ENCODE measurements at regions not wholly inside any gene's neighbourhood (a gene's known extent, or its start where the extent isn't known, plus 50 kb on each side); places are given as distances from the start of the nearest gene placed in this dataset.
"Not testable (repeated sequence)": the region's sequence is repeated elsewhere in the genome, so short reads cannot be mapped to it uniquely, and the experiment has no call there.

DNA sequence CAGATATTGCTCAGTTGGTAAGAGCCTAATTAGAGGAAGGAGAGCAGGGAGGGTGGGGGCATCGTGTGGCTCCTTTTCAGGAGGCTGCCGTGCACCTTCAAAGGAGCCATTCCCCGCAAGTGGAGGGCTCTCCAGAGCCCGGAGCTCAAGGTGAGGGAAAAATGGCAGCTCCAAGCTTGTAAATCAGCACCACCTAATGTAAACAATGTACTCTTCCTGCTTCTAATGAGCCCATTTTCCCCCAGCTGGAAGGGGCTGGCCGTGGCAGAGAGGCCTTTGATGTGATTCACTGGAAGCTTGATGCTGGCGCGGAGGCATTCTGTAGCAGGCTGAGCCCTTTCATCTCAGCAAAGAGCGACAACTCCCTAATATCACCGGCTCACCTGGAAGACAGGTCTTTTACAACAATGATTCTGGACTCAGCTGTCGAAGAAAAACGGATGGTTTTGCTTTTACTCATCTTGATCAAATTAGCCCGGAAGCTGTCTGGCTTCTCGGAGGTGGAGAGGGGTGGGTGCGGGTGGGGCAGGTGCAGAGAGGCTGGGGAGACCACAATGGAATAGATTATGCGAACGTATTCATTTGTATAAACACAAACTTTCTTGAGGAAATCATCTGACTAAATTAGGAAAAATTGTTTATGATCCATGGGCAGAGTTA, 112.5 kb downstream of the RRAGC start:
- no peak for DNase-seq

DNA sequence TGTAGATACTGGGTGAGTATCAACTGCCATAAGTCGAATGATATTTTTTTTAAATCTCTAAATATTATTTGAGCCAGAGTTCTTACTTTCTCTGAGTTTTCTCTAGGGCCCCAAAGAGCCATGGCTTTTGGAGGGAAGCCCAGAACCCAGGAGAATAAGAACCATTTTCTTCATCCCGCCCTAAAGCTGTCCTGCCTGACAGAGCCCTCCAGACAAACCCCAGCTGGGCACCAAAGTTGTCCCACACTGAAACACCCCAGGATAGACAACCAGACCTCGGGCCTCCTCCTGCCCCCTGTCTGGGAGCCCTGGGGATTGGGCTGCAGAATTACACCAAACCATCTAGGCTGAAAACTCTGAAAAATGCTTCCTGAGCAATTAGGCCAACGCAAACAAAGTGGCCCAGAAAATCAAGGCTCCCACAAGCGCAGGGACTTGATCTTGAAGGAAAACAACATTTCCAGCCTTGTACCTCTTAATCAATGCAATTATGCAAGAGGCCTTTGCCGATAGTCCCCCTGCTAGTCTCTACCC, 113.1 kb downstream of the RRAGC start:
- no peak for DNase-seq

DNA sequence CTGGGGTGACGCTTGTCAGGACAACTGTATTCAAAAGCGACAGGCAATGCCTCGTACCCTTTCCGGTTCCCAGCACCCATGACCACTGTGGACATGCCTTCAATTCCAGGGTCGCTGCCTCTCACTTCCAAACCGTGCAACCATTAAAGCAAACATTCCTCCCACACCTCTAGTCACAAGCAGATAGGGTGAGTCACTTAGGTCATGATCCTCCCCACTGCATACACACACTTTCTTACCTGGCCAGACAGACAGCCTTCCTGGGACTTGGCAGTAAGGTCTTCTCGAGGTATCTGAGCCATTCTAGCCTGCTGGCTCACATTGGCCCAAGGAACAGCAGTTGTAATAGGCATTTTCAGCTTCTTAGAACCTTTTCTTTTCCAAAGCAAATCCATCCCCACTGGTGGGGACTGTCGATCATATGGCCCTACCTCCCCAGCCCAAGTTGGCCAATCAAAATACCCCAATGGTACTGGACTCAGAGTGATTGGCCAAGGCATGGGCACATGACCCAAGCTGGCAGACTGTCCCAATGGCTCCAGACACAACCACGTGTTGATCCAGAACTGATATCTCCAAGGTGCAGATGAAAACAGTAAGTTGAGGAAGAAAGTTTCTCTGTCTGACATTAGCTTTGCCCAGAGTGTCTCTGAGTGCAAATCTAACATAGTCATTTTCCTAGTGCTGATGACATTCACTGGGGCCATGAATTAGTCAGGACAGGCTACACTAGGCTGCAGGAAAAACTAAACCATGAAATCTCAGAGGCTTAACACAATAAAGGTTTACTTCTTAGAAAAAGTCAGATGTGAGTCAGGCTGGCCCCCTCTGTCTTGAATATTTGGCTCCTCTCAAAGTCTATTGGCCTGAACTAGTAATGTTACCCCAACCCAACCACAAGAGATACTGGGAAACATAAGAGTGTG, 113.8 kb downstream of the RRAGC start:
- DNase-seq = no peak

DNA sequence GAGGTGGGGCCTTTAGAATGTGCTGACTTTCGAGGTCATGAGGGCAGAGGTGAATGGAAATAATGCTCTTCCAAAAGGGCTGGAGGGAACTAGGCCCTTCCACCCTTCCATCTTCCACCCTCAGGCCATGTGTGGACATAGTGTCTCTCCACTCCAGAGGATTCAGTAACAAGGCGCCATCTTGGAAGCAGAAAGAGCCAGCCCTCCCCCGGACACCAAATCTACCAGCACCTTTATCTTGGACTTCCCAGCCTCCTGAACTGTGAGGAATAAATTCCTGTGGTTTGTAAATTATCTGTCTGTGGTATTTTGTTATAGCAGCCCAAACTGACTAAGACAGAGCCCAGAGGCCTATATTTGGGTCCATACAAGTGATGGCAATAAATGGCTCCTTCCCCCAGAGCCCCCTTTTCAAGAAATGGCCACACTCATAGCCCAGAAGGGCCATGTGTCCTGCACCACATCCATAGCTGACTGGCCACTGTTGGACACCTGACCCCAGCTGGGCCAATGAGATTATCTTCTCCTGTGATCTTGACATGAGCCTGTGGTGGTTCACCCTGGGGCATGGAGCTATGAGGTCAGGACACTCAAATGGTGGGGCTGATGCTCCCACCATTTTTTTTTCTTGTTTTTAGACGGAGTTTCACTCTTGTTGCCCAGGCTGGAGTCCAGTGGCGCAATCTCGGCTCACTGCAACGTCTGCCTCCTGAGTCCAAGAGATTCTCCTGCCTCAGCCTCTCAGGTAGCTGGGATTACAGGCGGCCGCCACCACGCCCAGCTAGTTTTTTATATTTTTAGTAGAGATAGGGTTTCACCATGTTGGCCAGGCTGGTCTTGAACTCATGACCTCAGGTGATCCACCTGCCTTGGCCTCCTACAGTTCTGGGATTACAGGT, 114.9 kb downstream of the RRAGC start:
- DNase-seq = no peak

DNA sequence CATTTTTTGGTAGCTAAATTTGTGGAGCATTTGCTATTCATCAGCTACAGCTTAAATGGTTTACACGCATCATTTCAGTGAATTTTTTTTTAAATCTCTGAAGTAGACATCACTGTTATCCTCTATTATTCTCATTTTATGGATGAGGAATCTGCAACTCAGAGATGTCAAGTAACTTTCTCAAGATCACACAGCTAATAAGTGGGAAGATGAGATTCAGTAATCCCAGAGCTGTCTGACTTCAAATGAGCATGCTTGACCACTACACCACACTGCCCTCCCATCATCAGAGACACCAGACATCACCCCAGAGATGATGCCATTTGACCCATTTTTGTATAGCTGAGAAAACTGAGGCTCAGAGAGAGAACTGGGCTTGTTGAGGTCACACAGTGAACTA, 116.4 kb downstream of the RRAGC start:
- no peak for DNase-seq

DNA sequence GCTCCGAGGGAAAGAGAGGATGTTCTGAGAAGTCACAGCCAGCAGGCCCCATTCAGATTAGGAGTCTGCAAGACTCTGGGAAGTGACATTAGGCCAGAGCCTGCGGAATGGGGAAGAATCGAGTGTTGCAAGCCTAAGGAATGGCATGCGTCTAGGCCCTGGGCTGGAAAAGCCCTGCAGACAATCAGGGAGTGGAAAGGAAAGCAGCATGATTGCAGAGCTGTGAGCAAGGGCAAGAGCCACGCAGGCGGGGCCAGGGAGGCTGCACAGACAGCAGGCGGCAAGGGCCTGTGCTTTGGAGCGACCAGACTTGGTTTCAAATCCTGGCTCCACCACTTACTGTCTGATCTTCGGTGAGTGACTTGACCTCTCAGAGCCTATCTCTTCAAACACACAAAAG, 118.2 kb downstream of the RRAGC start:
- no peak for DNase-seq

DNA sequence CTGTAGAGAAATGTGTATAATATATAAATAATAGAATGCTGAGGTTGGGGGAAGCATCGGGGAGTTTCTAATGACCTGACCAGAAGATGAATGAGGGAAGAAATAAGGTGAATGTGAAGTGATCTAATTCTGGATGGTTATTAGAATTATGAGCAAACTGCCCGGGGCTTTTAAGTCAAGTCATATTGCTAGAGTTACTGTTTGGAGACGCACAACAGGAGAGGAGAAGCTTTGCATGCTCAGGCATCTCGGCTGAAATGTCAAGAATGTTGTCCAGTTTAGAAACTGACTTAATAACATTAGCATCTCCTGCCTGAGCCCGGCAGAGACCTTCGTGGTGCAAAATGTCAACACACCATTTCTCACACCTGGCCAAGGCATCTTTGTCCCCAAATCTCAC, 119.1 kb downstream of the RRAGC start:
- no peak for DNase-seq

DNA sequence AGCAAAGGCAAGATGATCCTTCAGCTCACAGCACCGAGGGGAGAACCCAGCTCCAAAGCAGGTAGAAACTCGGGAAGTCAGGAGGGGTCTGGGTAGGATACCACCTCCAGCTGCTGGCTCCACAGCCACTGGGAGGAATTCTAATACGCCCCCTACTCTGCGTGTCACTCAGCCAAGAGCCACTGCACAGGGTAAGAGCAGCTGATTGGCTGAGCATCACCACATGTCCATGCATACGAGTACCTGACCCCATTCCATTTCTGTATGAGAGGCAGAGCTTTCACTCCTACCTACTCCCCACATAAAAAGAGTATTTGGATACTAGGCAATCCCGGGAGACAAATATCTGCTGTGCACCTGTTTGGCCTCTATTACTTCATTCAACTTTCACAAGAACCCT, 121.4 kb downstream of the RRAGC start:
- DNase-seq = no peak

DNA sequence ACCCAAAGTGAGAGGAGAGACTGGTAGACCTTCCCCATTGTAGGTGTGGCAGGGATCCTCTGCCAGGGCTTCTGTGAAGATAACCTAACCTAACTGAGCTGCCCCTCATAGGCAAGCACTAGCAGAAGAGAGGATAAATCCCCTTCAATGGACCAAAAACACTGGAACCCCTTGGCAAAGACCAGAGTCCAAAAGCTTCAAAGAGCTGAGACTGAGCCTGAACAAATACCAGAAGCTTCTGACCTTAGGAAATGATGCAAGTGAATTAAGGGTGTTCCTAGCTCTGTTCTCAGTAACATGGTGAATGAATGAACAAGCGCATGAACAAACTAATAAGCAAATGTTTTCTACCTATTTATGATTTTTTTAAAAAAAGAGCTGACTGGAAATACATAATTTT, 123.2 kb downstream of the RRAGC start:
- no peak for DNase-seq

DNA sequence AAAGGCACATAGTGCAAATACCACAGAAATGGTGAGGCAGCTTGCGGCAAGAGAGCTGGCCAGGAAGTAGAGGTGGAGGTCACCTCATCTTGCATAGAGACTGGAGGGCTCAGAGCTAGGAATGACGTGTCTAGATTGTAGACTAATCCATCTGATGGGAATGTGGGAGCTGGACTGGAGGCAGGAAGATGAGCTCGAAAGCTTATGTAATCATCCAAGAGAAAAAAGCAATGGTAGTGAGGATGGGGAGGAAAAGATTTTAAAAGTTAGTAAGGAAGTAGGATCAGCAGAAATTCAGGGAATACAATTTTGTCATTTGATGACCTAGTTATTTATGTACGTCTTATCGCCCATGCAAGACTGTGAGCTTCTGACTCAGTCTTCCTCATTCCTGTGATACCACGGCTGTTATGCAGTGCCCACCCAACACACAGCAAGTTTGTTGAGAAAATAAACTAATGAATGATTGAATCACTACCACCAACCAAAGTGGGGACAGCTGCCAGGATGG, 123.9 kb downstream of the RRAGC start:
- no peak for DNase-seq

DNA sequence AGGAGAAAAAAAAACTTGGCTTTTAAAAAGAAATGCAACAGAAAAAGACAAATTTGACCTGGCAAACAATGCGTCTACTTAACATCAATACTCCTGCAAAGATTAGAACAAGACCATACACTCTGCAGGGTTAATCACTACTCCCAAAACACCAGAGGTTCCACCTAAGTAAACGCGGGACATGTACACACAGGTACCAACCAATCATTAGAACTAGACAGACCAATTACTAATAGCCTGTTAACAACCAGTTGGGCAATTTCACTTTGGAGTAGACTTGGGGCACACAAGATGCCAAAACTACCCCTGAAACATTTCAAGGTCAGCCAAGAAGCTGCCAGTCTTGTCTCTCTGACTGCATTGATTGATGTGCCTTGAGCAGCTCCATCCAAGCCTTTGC, 125.8 kb downstream of the RRAGC start:
- no peak for DNase-seq

DNA sequence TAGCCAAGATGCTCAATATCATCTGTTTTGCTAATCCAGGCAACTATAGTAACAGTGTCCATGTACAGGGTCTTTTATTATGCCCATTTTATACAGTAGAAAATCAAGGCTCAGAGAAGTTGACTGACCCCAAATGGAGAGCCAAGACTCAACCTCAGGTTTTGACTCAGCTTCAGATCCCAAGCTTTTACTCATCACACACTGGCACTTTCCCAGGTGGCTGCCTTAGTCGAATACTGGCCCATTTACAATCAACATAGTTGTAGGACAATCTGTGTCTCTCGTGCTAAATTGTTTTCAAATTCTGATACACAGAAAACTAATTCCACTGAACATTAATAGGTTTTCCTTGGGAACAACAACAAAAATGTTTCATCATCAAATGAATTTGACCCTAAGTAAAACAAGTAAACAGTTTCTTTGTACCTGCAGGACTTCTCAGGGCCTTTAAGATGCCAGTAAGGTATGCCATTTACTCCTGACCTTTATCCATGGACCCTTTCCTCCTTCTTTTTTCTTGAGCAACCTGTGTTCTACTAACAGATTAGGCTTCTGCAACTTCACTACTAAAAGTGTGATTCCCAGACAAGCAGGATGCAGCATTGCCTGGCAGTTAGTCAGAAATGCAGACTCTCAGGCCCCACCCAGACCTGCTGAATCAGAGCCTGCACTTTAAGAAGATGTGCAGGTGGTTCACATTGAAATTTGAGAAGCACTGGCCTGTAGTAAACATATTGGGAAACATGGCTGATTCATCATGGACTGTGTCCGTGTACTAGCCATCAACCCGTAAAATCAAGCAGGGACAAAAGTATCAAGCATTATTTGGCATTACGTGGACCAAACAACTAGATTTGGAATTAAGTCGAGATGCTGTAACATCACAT, 128.8 kb downstream of the RRAGC start:
- DNase-seq = no peak

DNA sequence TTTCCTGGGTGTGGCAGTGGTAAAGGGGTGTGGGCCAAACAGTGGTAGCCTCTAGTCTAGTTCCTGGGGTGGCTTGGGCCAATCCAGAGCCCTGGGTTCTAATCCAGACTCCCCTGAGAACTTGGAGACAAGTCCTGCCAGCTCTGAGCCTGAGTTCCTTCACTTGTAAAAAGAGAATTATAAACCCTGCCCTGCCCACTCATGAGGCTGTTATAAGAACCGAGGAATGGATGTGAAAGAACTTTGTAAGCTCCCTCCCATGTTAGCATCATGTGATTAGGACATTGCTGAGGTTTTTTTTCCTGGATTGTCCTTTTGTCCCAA, 131.0 kb downstream of the RRAGC start:
- no peak for DNase-seq

DNA sequence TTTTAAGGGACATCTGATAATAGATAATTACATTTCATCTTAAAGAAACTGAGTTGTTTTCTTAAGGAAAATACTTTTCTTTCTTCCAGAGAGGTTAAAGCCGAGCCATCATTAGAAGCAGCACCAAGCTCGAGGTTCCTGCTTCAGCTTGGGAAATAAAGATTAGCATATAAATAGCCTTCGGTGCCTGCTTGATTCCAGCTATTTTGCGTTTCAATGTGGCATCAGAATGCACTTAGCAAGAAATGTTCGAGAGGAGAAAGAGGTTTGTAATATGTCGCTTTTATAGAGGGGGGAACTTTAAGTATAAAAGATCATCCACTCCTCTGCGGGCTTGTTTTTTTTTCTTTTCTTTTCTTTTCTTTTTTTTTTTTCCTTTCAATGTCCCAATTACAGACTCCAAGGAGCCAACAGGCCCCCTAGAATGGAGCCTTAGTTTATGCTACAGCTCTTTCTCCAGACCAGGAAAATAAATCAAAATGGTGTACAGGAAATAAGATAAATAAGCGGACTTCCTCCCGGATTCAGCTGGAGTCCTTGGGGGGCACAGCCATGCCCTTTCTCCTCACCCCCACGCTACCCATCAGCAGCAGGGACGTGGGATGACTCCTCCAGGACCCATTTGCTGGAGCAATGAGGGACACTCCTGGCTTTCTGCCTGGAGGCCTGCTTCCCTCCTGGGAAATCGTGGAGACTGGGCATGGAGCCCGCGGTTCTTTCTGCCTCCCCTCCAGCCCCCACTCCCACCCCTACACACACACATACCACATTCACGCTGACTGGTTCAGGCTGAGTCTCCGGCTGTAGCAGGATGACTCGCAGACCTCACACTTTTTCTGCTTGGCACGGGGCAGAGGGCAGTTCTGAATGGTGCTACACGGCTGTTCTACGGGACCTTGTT, 131.6 kb downstream of the RRAGC start:
- DNase-seq = no peak

DNA sequence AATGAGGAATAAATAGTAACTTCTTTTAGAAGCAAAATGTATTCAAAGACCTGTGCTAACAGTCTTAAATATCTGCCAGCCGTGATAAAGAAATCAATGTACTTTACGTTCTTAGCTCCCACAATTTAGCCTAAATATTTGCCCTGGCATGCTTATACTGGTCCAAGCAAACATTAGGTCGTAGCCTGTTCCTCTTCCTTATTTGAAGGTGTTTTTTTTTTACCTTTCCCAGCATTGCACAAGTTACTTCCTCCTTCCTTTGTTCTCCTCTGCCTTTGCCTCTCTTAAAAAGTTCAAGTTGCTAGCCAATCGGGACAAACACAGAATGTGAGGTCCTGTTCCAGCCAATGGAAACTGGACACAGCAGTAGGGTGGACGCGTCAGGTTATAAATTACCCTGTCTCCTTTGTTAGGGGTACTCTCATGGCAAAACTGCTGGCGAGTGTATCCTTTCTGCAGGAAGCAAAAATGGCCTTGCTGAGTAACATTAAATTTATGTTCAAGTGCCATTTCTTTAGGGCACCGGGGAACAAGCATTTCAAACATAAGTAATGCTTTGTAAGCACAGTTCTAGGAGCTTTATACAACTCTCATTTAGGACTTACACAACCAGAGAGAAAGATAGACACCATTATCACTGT, 134.1 kb downstream of the RRAGC start:
- not testable (repeated sequence) for DNase-seq

DNA sequence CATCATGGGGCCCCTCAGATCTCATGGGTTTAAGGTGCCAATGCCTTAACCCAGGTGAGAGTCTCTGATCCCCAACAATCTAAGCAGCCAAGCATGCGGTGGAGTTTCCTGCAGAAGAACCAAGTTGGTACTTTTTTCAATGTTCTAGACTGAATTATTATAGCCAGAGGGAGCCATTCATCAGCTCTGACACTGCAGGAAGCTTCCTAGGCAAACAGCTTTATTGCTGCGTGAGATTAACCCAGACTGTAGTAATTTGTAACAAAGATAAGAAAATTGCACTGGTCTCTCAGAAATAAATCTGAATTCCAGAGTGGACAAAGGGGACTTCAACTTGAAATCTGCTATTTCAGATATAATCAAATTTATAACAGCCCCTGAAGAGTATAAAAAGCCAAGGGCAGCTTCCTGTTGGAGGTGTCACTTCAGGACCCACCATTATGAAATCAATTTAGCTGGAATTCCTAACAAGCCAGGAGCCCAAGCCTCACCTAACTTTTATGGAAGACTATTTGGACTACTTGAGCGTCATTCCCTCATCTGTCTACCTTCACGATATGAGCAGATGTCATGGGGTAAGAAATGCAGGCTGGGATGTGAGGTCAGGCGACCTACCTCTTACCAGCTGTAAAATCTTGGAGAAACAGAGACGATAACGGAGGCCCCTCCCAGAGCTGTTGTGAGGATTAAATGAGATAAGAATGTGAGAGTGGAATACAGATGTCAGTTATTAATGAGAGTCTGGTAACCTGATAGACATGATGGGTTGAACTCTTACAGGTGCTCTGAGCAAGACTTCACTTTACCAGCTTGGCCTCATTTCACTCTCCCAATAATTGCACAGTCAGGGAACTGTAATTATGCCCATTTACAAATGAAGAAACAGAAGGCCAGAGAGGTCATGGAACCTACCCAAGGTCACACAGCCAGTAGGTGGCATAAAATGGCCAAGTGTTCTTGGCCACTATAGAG, 135.1 kb downstream of the RRAGC start:
- DNase-seq = no peak

DNA sequence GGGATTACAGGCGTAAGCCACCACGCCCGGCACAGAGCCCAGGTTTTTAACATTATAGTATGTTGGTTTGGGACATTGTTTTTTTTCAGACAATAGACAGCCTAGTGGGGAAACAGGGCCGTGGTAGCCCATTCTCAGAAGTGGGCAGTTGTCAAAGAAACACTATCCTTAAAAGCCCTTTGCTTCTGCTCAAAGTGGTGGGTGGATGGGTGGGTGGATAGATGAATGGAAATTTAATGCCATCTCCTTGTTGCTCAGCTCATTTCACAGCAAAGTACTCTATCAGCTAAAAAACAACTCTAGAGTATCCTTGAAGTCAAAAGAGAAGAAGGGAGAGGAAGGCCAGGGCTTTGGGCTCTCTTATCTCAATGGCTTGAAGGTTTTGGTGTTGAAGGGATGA, 137.8 kb downstream of the RRAGC start:
- DNase-seq = no peak

DNA sequence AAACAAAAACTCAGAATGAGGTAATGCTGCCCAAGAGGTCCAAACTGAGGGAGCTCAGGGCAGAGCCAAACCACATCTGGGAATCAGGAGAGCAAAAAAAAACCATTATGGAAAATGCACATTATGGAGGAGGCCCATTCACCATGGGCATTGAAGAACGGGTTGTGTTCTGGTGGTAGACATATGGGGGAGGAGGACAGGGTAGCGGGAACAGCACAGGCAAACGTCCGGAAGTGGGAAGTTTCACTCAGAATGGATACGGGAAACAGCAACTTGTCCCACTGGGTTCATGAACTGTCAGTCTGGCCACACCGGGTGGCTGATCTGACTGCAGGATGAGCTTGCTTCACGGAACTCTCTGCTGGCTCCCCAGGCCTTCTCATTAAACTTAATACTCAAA, 139.7 kb downstream of the RRAGC start:
- no peak for DNase-seq

DNA sequence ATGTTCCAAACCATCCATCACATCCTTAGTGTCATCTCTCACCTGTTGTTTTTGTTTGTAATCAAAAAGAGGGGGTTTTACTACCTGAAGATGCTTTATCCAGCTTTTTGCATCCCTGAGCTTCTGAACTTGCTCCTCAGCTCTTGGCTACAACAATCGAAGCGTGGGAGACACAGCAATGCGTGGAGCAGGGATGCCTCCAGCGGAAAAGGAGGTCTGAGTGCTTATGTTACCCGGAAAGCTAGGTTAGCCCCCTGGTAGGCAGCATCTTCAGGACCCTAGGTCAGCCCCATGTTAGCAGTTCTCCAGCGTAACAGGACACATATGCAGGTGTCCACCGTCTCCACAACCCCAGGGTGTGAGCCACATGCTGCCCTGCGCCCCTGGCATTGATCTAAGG, 141.5 kb downstream of the RRAGC start:
- DNase-seq = no peak

Measured in activated effector memory CD4-positive, alpha-beta T cell treated with anti-CD3 and anti-CD28 coated beads, Interleukin-2, amount 50 U/mL, for 16 hours (primary cell).